SH-SY5Y (cell line): ENCODE measurements at regions not wholly inside any gene's neighbourhood (a gene's known extent, or its start where the extent isn't known, plus 50 kb on each side); places are given as distances from the start of the nearest gene placed in this dataset.

Experiments
- GATA2 ChIP-seq: IDR thresholded peaks from 2 replicates; pipeline ENCODE4 v1.6.1; 2011; ENCODE audit warnings: mild to moderate bottlenecking, low read depth, low read length
- GATA3 ChIP-seq: IDR thresholded peaks from 2 replicates; pipeline ENCODE4 v1.6.1; 2011; ENCODE audit warnings: low read depth, mild to moderate bottlenecking, low read length, moderate library complexity

DNA sequence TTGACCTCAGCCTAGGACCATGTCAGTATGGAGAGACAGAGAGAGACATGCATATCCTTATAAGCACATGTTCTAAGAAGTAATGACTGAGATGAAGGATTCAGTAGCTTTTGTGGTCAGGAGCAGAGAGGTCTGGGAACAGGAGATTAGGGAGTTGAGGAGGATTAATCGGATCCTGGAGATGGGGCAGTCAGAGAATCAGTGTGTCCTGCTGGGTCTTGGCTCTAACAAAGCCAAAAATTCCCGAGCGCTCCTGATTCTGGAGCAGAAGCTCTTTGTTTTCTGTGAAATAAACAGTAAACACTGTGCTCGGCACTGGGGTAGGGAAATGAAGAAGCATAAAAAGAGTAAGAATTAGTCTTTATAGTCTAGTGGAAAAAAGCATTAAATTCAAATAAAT lies 520.0 kb upstream of the CLINT1 start:
- no peak for TF ChIP-seq GATA3
- no peak for TF ChIP-seq GATA2
